ENCODE measurements at regions not wholly inside any gene's neighbourhood (a gene's known extent, or its start where the extent isn't known, plus 50 kb on each side); places are given as distances from the start of the nearest gene placed in this dataset.

DNA sequence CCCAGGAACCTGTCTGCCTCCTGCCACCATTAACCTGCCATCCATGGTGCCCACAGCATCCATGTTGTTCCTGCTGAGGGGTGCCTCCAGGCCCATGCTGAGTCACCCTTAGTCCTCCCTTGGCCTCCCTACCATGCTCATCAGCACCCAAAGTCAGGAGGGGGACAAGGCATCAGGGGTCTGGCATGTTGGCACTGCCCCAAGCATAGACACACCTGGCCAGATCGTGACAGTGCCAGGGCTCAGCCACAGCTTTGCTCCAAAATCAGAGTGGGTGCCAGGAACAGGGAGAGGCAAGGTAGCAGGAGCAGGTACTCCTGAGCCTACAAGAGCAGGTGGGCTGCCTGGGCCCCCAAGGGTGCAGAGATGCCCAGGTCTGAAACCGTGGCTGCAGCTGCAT, 566.6 kb downstream of the TLE1 start:
- Mint-ChIP-seq H3K36me3 (ENCODE audit: insufficient read depth in 1 of 3, low read depth in 3 of 3) (no peaks in the 10 kb centered on the region), H3K9me3 (no peaks in the 10 kb centered on the region; a peak in 2 of 5 replicates), H3K27ac (no peak overlapping the region), H3K27me3 (ENCODE audit: low read depth) (no peaks in the 10 kb centered on the region), H3K4me3 (no peak overlapping the region), H3K4me1 (peaks cover 9 to 14% of the 10 kb centered on the region in 2 experiments; a peak in 3 of 4 replicates)
- no peak overlapping the region for H2BK15ac ChIP-seq (ENCODE audit: low read depth, low read length)
- H2BK120ac ChIP-seq (ENCODE audit: low read depth, low read length, poor library complexity, severe bottlenecking), result no peak overlapping the region
- H2BK5ac ChIP-seq (ENCODE audit: insufficient read length, low read length), result no peak overlapping the region
- no peak overlapping the region for H2AK5ac ChIP-seq (ENCODE audit: insufficient read length, low read length)
- no peak overlapping the region for H3K4ac ChIP-seq (ENCODE audit: low read depth, low read length)
- no peak overlapping the region for H2BK12ac ChIP-seq (ENCODE audit: insufficient read length, low read depth, low read length)
- no peak overlapping the region for H2AFZ ChIP-seq (ENCODE audit: low read length)
- no peaks in the 10 kb centered on the region for H3K23me2 ChIP-seq (ENCODE audit: insufficient read length, low read depth, low read length, poor library complexity, severe bottlenecking)
- no peak for DNase-seq
- H4K20me1 ChIP-seq (ENCODE audit: control insufficient read depth, insufficient read depth, insufficient read length), result no peaks in the 10 kb centered on the region
- TF ChIP-seq, protein P1, sequence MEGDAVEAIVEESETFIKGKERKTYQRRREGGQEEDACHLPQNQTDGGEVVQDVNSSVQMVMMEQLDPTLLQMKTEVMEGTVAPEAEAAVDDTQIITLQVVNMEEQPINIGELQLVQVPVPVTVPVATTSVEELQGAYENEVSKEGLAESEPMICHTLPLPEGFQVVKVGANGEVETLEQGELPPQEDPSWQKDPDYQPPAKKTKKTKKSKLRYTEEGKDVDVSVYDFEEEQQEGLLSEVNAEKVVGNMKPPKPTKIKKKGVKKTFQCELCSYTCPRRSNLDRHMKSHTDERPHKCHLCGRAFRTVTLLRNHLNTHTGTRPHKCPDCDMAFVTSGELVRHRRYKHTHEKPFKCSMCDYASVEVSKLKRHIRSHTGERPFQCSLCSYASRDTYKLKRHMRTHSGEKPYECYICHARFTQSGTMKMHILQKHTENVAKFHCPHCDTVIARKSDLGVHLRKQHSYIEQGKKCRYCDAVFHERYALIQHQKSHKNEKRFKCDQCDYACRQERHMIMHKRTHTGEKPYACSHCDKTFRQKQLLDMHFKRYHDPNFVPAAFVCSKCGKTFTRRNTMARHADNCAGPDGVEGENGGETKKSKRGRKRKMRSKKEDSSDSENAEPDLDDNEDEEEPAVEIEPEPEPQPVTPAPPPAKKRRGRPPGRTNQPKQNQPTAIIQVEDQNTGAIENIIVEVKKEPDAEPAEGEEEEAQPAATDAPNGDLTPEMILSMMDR (conservative IDR thresholded peaks at IDR 0.05), result no peak
- WGBS (ENCODE audit: extremely low coverage, insufficient read length, low lambda C conversion rate), result no CpG with 5 or more reads among the region's 2 CpGs
- H3K4me2 ChIP-seq (ENCODE audit: insufficient read depth, insufficient read length, low read length), result no peak overlapping the region
- H3K23ac ChIP-seq (ENCODE audit: insufficient read length, low read depth, low read length), result no peak overlapping the region
- no peak overlapping the region for H3K56ac ChIP-seq (ENCODE audit: insufficient read length, low read depth, low read length)
- H3K27ac ChIP-seq (ENCODE audit: insufficient read length, low read depth, low read length), result no peak overlapping the region
- no peak overlapping the region for H3K9ac ChIP-seq (ENCODE audit: extremely low read depth, insufficient read length, low read length)
- H4K5ac ChIP-seq (ENCODE audit: insufficient read length, low read depth, low read length), result no peak overlapping the region
- H3K9me3 ChIP-seq (ENCODE audit: control insufficient read depth, low read depth, low read length), result no peaks in the 10 kb centered on the region
- H3K27me3 ChIP-seq (ENCODE audit: insufficient read depth, low read length), result no peaks in the 10 kb centered on the region
- no peak overlapping the region for H4K8ac ChIP-seq (replicated peaks; ENCODE audit: insufficient read length, low read depth, low read length)
- H2BK20ac ChIP-seq (ENCODE audit: low read depth, low read length, poor library complexity, severe bottlenecking), result no peak overlapping the region
- H3K14ac ChIP-seq (ENCODE audit: insufficient read depth, low read length), result no peak overlapping the region; the same call in 1 of the 2 replicates
- H3K4me1 ChIP-seq (ENCODE audit: insufficient read depth, low read length), result no peaks in the 10 kb centered on the region
- no peaks in the 10 kb centered on the region for H3K79me2 ChIP-seq (ENCODE audit: insufficient read depth, low read length)
- no peak overlapping the region for H3T11ph ChIP-seq (ENCODE audit: low read length)
- H4K91ac ChIP-seq (ENCODE audit: insufficient read length, low read depth, low read length), result no peak overlapping the region
- no peak overlapping the region for H3K18ac ChIP-seq (ENCODE audit: insufficient read length, low read depth, low read length)
- no peaks in the 10 kb centered on the region for H3K79me1 ChIP-seq (ENCODE audit: insufficient read depth, low read depth, low read length, poor library complexity, severe bottlenecking)

Data from H9 (cell line).